ENCODE measurements at regions not wholly inside any gene's neighbourhood (a gene's known extent, or its start where the extent isn't known, plus 50 kb on each side); places are given as distances from the start of the nearest gene placed in this dataset.

DNA sequence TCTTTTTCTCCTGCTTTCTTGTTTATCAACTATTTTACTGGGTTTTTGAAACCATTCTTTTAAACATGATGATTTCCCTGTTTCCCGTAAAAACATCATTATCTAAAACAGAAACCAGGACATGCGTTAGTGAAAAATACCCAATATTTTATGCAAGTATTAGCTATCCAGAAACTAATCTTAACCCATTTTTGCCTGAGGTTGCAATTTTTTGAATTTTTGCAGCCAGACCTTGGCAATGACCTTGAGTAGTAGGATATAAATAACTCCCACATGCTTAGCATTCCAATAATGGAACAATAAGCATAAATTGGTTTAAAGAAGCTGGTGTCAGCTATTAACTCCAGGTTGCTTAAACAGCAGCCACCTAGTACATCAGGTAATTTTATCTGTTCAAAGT lies 308.9 kb upstream of the ANO3 start:
- no peak overlapping the region for H3K4me3 ChIP-seq (ENCODE audit: low read depth, low read length)
- ChIA-PET CTCF (no interaction called here), POLR2A (no interaction called here)
- H3K36me3 ChIP-seq (ENCODE audit: control insufficient read depth, insufficient read depth, low read length): no peaks in the 10 kb centered on the region
- DNase-seq (ENCODE audit: low read depth): no peak
- no peaks in the 10 kb centered on the region for H3K27me3 ChIP-seq (ENCODE audit: control insufficient read depth, insufficient read depth, low read length)
- TF ChIP-seq, protein P1, sequence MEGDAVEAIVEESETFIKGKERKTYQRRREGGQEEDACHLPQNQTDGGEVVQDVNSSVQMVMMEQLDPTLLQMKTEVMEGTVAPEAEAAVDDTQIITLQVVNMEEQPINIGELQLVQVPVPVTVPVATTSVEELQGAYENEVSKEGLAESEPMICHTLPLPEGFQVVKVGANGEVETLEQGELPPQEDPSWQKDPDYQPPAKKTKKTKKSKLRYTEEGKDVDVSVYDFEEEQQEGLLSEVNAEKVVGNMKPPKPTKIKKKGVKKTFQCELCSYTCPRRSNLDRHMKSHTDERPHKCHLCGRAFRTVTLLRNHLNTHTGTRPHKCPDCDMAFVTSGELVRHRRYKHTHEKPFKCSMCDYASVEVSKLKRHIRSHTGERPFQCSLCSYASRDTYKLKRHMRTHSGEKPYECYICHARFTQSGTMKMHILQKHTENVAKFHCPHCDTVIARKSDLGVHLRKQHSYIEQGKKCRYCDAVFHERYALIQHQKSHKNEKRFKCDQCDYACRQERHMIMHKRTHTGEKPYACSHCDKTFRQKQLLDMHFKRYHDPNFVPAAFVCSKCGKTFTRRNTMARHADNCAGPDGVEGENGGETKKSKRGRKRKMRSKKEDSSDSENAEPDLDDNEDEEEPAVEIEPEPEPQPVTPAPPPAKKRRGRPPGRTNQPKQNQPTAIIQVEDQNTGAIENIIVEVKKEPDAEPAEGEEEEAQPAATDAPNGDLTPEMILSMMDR (IDR thresholded peaks at IDR 0.05; ENCODE audit: insufficient read depth, low read depth, low read length): no peak

DNA sequence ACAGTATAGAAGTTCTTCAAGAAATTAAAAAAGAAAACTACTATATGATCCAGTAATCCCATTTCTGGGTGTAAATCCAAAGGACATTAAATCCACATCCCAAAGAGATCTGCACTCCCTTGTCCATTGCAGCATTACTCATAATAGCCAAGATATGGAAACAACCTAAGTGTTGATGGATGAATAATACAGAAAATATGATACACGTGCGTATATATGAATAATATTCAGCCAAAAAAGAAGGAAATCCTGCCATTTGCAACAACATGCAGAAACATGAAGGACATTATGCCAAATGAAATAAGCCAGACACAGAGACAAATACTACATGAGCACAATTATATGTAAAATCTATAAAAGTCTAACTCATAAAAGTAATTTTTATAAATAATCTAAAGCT lies 306.3 kb upstream of the ANO3 start:
- Histone ChIP-seq H3K4me3 (ENCODE audit: low read depth, low read length) (no peak overlapping the region), H3K36me3 (ENCODE audit: control insufficient read depth, insufficient read depth, low read length) (no peaks in the 10 kb centered on the region), H3K27me3 (ENCODE audit: control insufficient read depth, insufficient read depth, low read length) (no peaks in the 10 kb centered on the region)
- TF ChIP-seq, protein P1 (IDR thresholded peaks at IDR 0.05; ENCODE audit: insufficient read depth, low read depth, low read length): no peak
- CTCF ChIA-PET: no interaction called here
- DNase-seq (ENCODE audit: low read depth): no peak
- POLR2A ChIA-PET: no interaction called here

DNA sequence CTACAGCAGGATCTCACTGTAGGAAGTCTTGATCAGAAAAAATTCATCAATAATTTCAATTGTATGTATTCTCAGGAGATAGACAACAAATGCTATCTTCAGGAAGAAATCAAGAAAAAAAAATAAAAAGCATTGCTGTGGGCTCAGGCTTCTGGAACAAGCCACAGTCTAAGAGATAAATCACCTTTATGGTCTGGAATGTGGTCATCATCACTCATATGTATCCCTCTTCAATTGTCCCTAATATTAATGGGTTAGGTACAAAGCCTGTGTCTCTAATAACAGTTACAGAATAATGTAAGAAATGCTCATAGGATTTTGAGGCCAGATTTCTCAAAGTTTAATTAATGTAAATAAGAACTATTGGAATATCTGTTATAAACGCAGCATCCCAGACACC lies 305.9 kb upstream of the ANO3 start:
- H3K4me3 ChIP-seq (ENCODE audit: low read depth, low read length): no peak overlapping the region
- ChIA-PET POLR2A (no interaction called here), CTCF (no interaction called here)
- H3K27me3 ChIP-seq (ENCODE audit: control insufficient read depth, insufficient read depth, low read length): no peaks in the 10 kb centered on the region
- no peak for DNase-seq (ENCODE audit: low read depth)
- TF ChIP-seq, protein P1 (IDR thresholded peaks at IDR 0.05; ENCODE audit: insufficient read depth, low read depth, low read length): no peak
- H3K36me3 ChIP-seq (ENCODE audit: control insufficient read depth, insufficient read depth, low read length): no peaks in the 10 kb centered on the region

DNA sequence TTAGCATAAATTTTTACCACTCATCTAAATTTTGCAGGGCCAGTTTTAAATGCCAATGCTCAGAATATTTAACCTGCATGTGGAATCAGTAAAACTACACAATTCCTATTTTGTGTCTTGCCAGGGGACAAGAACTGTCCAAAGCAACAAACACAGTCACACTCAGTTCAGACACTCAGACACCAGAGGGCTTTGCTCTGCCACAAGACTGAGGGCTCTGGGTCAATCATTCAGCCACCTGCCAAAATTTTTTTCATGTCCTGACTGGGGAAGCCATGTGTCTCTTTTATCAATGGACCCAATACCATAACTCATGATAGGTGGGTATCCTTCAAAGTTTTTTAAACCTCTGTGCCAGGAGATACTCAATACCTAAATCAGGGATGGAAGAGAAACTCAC lies 304.0 kb upstream of the ANO3 start:
- Histone ChIP-seq H3K27me3 (ENCODE audit: control insufficient read depth, insufficient read depth, low read length) (no peaks in the 10 kb centered on the region), H3K4me3 (ENCODE audit: low read depth, low read length) (no peak overlapping the region), H3K36me3 (ENCODE audit: control insufficient read depth, insufficient read depth, low read length) (no peaks in the 10 kb centered on the region)
- no peak for DNase-seq (ENCODE audit: low read depth)
- ChIA-PET POLR2A (no interaction called here), CTCF (no interaction called here)
- TF ChIP-seq, protein P1 (IDR thresholded peaks at IDR 0.05; ENCODE audit: insufficient read depth, low read depth, low read length): no peak

DNA sequence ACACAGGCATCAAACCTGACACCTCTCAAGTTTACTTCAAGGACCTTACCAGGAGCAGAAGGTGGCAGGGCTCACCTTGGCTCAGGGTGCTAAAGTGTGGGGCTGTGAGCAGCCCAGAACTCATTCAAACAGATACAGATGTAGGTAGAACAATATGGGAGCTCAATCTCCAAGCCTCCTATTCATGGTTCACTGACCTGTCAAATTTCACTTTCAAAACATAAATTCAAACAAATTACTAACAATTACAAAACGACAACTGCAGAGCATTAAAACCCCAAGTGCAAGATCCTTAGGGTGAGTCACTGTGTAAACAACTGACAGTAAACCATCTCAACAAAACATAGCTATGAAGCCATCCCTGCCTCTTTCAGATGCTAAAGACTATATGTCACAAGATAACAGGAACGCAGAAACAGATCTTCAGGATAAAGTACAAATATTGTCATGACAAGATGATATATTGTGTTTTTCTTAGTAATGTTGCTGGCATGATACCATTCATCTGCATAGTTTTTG lies 303.5 kb upstream of the ANO3 start:
- POLR2A ChIA-PET: no interaction called here

More for the DNA sequence above, 303.5 kb upstream of the ANO3 start:
- peak; percentile 23 for DNase-seq (ENCODE audit: low read depth)
- CTCF ChIA-PET: no interaction called here
- H3K4me3 ChIP-seq (ENCODE audit: low read depth, low read length): no peak overlapping the region
- no peaks in the 10 kb centered on the region for H3K36me3 ChIP-seq (ENCODE audit: control insufficient read depth, insufficient read depth, low read length)
- TF ChIP-seq, protein P1 (IDR thresholded peaks at IDR 0.05; ENCODE audit: insufficient read depth, low read depth, low read length): no peak
- no peaks in the 10 kb centered on the region for H3K27me3 ChIP-seq (ENCODE audit: control insufficient read depth, insufficient read depth, low read length)
